Uterus (tissue), 3 donors: ENCODE measurements at regions not wholly inside any gene's neighbourhood (a gene's known extent, or its start where the extent isn't known, plus 50 kb on each side); places are given as distances from the start of the nearest gene placed in this dataset.

Experiments
- DNase-seq, 2 donors: peaks; one replicate each; pipeline ENCODE4 v3.0.0-alpha.2; 2019 to 2020
- H3K27ac ChIP-seq, 2 donors: fragments of 200-600 bp; sonication (generic); 1 replicate in 1 of 2; 2 replicates in 1 of 2; pipeline ENCODE4 v1.5.1; 2016 to 2018
- H3K27me3 ChIP-seq, 2 donors: fragments of 200-600 bp; sonication (generic); one replicate each; pipeline ENCODE4 v1.5.1; 2018 to 2019; ENCODE audit warnings: control low read depth in 1 of 2
- H3K36me3 ChIP-seq, 2 donors: fragments of 200-600 bp; sonication (generic); one replicate each; pipeline ENCODE4 v1.5.1; 2019; ENCODE audit warnings: control low read depth in 1 of 2
- H3K4me1 ChIP-seq, 2 donors: fragments of 200-600 bp; sonication (generic); one replicate each; pipeline ENCODE4 v1.5.1; 2018 to 2019; ENCODE audit warnings: control low read depth in 1 of 2
- H3K4me3 ChIP-seq, 2 donors: fragments of 200-600 bp; sonication (generic); 1 replicate in 1 of 2; 2 replicates in 1 of 2; pipeline ENCODE4 v1.5.1; 2018 to 2019; ENCODE audit warnings: mild to moderate bottlenecking in 1 of 2
- H3K9me3 ChIP-seq, 2 donors: fragments of 200-600 bp; sonication (generic); one replicate each; pipeline ENCODE4 v1.5.1; 2019; ENCODE audit warnings: control low read depth in 1 of 2
- CTCF ChIP-seq, 4 experiments: fragments of 200-600 bp in 2 of 4; fragments of 450-650 bp in 2 of 4; sonication (generic) in 2 of 4; IDR thresholded peaks; one replicate each; pipeline ENCODE4 v1.5.1; 2016 to 2019; ENCODE audit warnings: antibody characterized with exemption in 4 of 4, mild to moderate bottlenecking in 2 of 4, moderate library complexity in 1 of 4
- POLR2A ChIP-seq, 2 donors: fragments of 450-650 bp; IDR thresholded peaks; one replicate each; pipeline ENCODE4 v1.6.1; 2016; ENCODE audit warnings: antibody characterized with exemption in 2 of 2, mild to moderate bottlenecking in 1 of 2, moderate library complexity in 1 of 2
- intact Hi-C: fragments of 100-400 bp; cut with DNase I; formaldehyde crosslinking; loops from one replicate; pipeline ENCODE4 v1.15.1; 2023; ENCODE audit warnings: low total_unique reads
- donor health status: DM: yes; HTN: yes; CAD: no.

- intact Hi-C loops = no loop called here
- TF ChIP-seq POLR2A (IDR thresholded peaks at IDR 0.05) (no peak), CTCF (IDR thresholded peaks at IDR 0.05) (no peak)
- no peak overlapping the region for H3K4me3 ChIP-seq
- H3K36me3 ChIP-seq = no peaks in the 10 kb centered on the region
- no peaks in the 10 kb centered on the region for H3K9me3 ChIP-seq
- no peaks in the 10 kb centered on the region for H3K4me1 ChIP-seq
- H3K27me3 ChIP-seq = no peaks in the 10 kb centered on the region
- H3K27ac ChIP-seq = no peak overlapping the region
- DNase-seq = no peak
These were observed 78.8 kb upstream of the FRY start for GRCh38 chr13:31952641-31953380.

GRCh38 chr13:31955101-31955500 is 76.5 kb upstream of the FRY start:
- no peak overlapping the region for H3K27ac ChIP-seq
- H3K9me3 ChIP-seq = no peaks in the 10 kb centered on the region
- TF ChIP-seq CTCF (IDR thresholded peaks at IDR 0.05) = no peak
- no peak for TF ChIP-seq POLR2A (IDR thresholded peaks at IDR 0.05)
- DNase-seq = no peak
- H3K27me3 ChIP-seq = no peaks in the 10 kb centered on the region
- H3K36me3 ChIP-seq = no peaks in the 10 kb centered on the region
- H3K4me1 ChIP-seq = no peaks in the 10 kb centered on the region
- intact Hi-C loops = no loop called here
- no peak overlapping the region for H3K4me3 ChIP-seq

GRCh38 chr13:31955741-31956140 is 75.8 kb upstream of the FRY start:
- Histone ChIP-seq H3K4me1 (no peaks in the 10 kb centered on the region), H3K27ac (no peak overlapping the region), H3K36me3 (no peaks in the 10 kb centered on the region), H3K9me3 (no peaks in the 10 kb centered on the region), H3K4me3 (no peak overlapping the region), H3K27me3 (no peaks in the 10 kb centered on the region)
- no peak for DNase-seq
- intact Hi-C loops = no loop called here
- no peak for TF ChIP-seq CTCF (IDR thresholded peaks at IDR 0.05)
- no peak for TF ChIP-seq POLR2A (IDR thresholded peaks at IDR 0.05)

DNA sequence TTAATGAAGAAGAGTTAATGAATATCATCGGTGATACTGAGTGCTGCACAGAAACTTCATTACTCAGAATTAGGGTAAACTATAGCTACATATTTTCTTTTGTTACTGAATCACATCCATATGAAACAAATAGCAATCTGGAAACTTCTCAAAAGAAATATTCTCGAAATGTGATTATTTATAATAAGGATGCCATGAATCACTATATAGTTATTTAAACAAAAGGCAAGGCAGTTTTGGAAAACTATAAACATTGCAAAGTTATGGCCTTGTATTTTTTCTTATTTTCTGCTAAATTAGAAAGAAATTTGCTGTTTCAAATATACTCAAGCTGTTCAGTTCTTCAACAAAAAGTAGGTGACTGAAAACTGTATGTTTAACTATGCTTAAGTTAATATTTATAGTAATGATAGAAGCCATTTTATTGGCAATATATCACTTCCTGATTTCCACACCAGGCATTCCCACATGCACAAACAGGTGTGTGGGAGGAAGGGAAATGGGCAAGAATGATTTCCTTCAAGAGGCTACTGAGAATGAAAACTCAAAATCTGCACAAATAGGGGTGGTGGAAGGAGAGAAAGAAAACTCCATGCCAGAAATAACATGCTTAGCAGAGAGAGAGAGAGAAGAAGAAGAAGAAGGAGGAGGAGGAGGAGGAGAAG is 74.5 kb upstream of the FRY start:
- intact Hi-C loops = no loop called here
- Histone ChIP-seq H3K36me3 (no peaks in the 10 kb centered on the region), H3K27ac (no peak overlapping the region), H3K27me3 (no peaks in the 10 kb centered on the region), H3K4me3 (no peak overlapping the region), H3K9me3 (no peaks in the 10 kb centered on the region), H3K4me1 (no peaks in the 10 kb centered on the region)
- no peak for DNase-seq
- no peak for TF ChIP-seq CTCF (IDR thresholded peaks at IDR 0.05)
- no peak for TF ChIP-seq POLR2A (IDR thresholded peaks at IDR 0.05)

DNA sequence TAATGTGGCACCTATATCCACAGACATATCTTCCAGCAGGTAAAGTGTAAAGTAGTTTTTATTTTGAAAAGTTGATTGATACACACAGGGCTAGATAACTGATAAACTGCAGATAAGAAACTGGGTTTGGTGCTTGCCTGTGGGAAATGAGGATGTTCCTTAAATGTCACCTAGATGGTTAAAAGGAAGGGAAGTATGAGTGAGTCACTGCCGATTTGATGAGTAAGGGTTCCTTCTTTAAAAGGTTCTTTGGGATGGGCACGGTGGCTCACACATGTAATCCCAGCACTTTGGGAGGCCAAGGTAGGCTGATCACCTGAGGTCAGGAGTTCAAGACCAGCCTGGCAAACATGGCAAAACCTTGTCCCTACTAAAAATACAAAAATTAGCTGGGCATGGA is 73.8 kb upstream of the FRY start:
- H3K4me3 ChIP-seq = no peak overlapping the region
- H3K27ac ChIP-seq = no peak overlapping the region
- no peak for TF ChIP-seq CTCF (IDR thresholded peaks at IDR 0.05)
- no peak for TF ChIP-seq POLR2A (IDR thresholded peaks at IDR 0.05)
- no peaks in the 10 kb centered on the region for H3K27me3 ChIP-seq
- H3K36me3 ChIP-seq = no peaks in the 10 kb centered on the region
- no peak for DNase-seq
- no peaks in the 10 kb centered on the region for H3K9me3 ChIP-seq
- intact Hi-C loops = no loop called here
- no peaks in the 10 kb centered on the region for H3K4me1 ChIP-seq
